AG20443 (cell line): ENCODE measurements at regions not wholly inside any gene's neighbourhood (a gene's known extent, or its start where the extent isn't known, plus 50 kb on each side); places are given as distances from the start of the nearest gene placed in this dataset.
"Not testable (repeated sequence)": the region's sequence is repeated elsewhere in the genome, so short reads cannot be mapped to it uniquely, and the experiment has no call there.

Experiments used
- DNase-seq: peaks from one replicate; pipeline ENCODE4 v3.0.0; 2012; ENCODE audit warnings: low spot score, mixed read lengths

- DNase-seq, result no peak
Measured at GRCh38 chr5:5738797-5739489, 316.5 kb downstream of the ICE1 start.

GRCh38 chr5:5736007-5736406 is 313.5 kb downstream of the ICE1 start:
- DNase-seq, result no peak

GRCh38 chr5:5733058-5733457 is 310.6 kb downstream of the ICE1 start:
- DNase-seq, result not testable (repeated sequence)

GRCh38 chr5:5726401-5726800 is 303.9 kb downstream of the ICE1 start:
- DNase-seq, result no peak

- no peak for DNase-seq
Measured at GRCh38 chr5:5721881-5722280, 299.4 kb downstream of the ICE1 start.

- DNase-seq, result no peak
Measured at GRCh38 chr5:5719292-5719691, 296.8 kb downstream of the ICE1 start.

GRCh38 chr5:5716665-5717064 is 294.2 kb downstream of the ICE1 start:
- no peak for DNase-seq

- DNase-seq, result no peak
Measured at GRCh38 chr5:5711592-5711991, 289.1 kb downstream of the ICE1 start.

GRCh38 chr5:5711112-5711511 is 288.6 kb downstream of the ICE1 start:
- DNase-seq, result no peak

- no peak for DNase-seq
Measured at GRCh38 chr5:5710471-5710870, 288.0 kb downstream of the ICE1 start.

GRCh38 chr5:5708367-5708919 is 286.0 kb downstream of the ICE1 start:
- no peak for DNase-seq

- no peak for DNase-seq
Measured at GRCh38 chr5:5705010-5705409, 282.5 kb downstream of the ICE1 start.

GRCh38 chr5:5704352-5704751 is 281.9 kb downstream of the ICE1 start:
- DNase-seq, result no peak

GRCh38 chr5:5702934-5703333 is 280.5 kb downstream of the ICE1 start:
- no peak for DNase-seq

- DNase-seq, result no peak
Measured at GRCh38 chr5:5700549-5700948, 278.1 kb downstream of the ICE1 start.

GRCh38 chr5:5699062-5699461 is 276.6 kb downstream of the ICE1 start:
- DNase-seq, result no peak

- DNase-seq, result no peak
Measured at GRCh38 chr5:5695266-5695665, 272.8 kb downstream of the ICE1 start.

- no peak for DNase-seq
Measured at GRCh38 chr5:5688925-5689310, 266.4 kb downstream of the ICE1 start.

GRCh38 chr5:5688194-5688924 is 265.9 kb downstream of the ICE1 start:
- DNase-seq, result no peak

- DNase-seq, result no peak
Measured at GRCh38 chr5:5687113-5687512, 264.6 kb downstream of the ICE1 start.

GRCh38 chr5:5686356-5686755 is 263.9 kb downstream of the ICE1 start:
- DNase-seq, result no peak

GRCh38 chr5:5685737-5686136 is 263.3 kb downstream of the ICE1 start:
- no peak for DNase-seq

GRCh38 chr5:5683174-5683573 is 260.7 kb downstream of the ICE1 start:
- DNase-seq, result no peak

GRCh38 chr5:5678909-5679308 is 256.4 kb downstream of the ICE1 start:
- DNase-seq, result no peak
